Hindlimb muscle (tissue), 1 donor: ENCODE measurements at regions not wholly inside any gene's neighbourhood (a gene's known extent, or its start where the extent isn't known, plus 50 kb on each side); places are given as distances from the start of the nearest gene placed in this dataset.
"Not testable (repeated sequence)": the region's sequence is repeated elsewhere in the genome, so short reads cannot be mapped to it uniquely, and the experiment has no call there.

ENCODE experiments used
- DNase-seq: peaks from one replicate; pipeline ENCODE4 v3.0.0-alpha.2; 2013

GRCh38 chr2:182646763-182647498 lies 69.1 kb upstream of the DNAJC10 start:
- no peak for DNase-seq

DNA sequence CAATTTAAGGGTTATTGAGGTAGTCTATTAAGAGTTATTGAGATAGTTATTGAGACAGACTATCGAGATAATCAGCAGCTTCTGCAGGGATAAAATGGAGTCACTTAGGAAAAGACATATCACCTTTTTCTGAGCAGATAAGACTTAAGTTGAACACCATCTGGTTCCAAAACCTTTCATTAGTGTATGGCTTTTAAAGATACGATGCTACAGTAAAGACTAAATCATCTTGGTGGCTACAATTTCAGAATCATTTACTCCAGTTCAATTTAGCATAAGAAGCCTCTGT lies 68.6 kb upstream of the DNAJC10 start:
- no peak for DNase-seq

DNA sequence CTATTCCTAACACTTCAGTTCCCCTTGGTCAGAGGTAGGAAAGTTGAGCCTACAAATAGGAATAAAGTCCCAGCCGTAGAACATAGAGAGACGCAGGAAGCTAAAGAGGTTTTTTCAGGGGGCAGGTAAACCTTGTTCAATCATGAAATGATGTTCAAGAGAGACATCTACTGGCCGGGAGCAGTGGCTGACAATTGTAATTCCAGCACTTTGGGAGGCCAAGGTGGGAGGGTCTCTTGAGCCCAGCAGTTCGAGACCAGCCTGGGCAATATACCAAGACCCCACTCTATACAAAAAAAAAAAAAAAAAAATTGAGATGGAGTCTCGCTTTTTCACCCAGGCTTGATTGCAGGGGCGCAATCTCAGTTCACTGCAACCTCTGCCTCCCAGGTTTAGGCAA lies 66.7 kb upstream of the DNAJC10 start:
- no peak for DNase-seq

DNA sequence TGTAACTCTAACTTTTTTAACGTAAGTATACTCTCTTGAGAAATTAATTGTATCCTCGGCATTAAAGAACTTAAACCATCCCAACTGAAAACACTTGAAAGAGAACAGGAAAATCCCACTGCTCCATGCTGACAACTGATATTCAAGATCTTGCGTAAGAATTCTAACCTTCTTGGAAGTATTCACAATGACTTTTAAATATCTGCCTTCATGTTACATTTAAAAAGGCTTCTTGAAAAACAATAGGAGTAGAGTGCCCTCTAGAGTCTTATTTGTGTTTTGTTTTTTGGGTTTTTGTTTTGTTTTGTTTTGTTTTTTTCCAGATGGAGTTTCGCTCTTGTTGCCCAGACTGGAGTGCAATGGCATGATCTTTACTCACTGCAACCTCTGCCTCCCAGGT lies 65.4 kb upstream of the DNAJC10 start:
- peak; percentile 31 for DNase-seq

- DNase-seq = no peak
Measured at GRCh38 chr2:182652326-182652725, 63.7 kb upstream of the DNAJC10 start.

- no peak for DNase-seq
Measured at GRCh38 chr2:182655750-182656149, 60.3 kb upstream of the DNAJC10 start.

DNA sequence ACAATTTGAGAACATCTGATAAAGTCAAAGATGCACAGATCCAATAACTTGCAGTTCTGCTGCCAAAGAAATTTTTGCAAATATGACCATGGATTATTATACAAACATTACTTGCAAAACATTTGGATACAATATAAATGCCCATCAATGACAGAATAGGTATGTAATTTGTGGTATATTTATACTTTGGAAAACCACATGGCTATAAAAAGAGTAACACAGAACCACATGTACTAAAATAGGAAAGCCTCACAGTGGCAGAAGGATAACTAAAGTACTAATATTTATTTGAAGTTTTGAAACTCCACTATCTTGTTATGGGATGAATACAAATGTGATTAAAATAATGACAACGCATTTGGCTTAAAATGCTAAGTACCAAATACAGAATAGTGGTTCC lies 51.8 kb upstream of the DNAJC10 start:
- DNase-seq = no peak

DNA sequence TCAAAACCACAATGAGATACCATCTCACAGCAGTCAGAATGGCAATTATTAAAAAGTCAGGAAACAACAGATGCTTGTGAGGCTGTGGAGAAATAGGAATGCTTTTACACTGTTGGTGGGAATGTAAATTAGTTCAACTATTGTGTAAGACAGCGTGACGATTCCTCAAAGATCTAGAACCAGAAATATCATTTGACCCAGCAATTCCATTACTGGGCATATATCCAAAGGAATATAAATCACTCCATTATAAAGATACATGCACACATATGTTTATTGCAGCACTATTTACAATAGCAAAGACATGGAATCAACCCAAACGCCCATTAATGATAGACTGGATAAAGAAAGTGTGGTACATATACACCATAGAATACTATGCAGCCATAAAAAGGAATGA lies 50.6 kb upstream of the DNAJC10 start:
- DNase-seq = not testable (repeated sequence)
